ENCODE measurements at regions not wholly inside any gene's neighbourhood (a gene's known extent, or its start where the extent isn't known, plus 50 kb on each side); places are given as distances from the start of the nearest gene placed in this dataset.

- no peak for TF ChIP-seq EP300 (IDR thresholded peaks at IDR 0.05; ENCODE audit: borderline replicate concordance)
- TF ChIP-seq TEAD4 (IDR thresholded peaks at IDR 0.05) = no peak
- TF ChIP-seq MAX (IDR thresholded peaks at IDR 0.05) = no peak
- no peak for TF ChIP-seq CEBPB (IDR thresholded peaks at IDR 0.05)
- no peak for TF ChIP-seq RAD21 (IDR thresholded peaks at IDR 0.05; ENCODE audit: low read depth)
- TF ChIP-seq YY1 (IDR thresholded peaks at IDR 0.05; ENCODE audit: low read depth) = no peak
- no peak for TF ChIP-seq ZBTB7A (IDR thresholded peaks at IDR 0.05; ENCODE audit: low read depth)
- no peak for TF ChIP-seq CREB1 (IDR thresholded peaks at IDR 0.05; ENCODE audit: low read depth)
- TF ChIP-seq TAF1 (IDR thresholded peaks at IDR 0.05; ENCODE audit: low read depth) = no peak
- TF ChIP-seq REST (IDR thresholded peaks at IDR 0.05; ENCODE audit: low read depth) = no peak
- TF ChIP-seq EGR1 (IDR thresholded peaks at IDR 0.05) = no peak
- no peak for TF ChIP-seq NFIC (IDR thresholded peaks at IDR 0.05)
- TF ChIP-seq TCF12 (IDR thresholded peaks at IDR 0.05; ENCODE audit: low read depth) = no peak
Measured at GRCh38 chr2:120683701-120684100, 52.0 kb upstream of the GLI2 start.
